Prostate gland (tissue), 2 donors: ENCODE measurements at regions not wholly inside any gene's neighbourhood (a gene's known extent, or its start where the extent isn't known, plus 50 kb on each side); places are given as distances from the start of the nearest gene placed in this dataset.

ENCODE experiments used
- DNase-seq: peaks from one replicate; pipeline ENCODE4 v3.0.0-alpha.2; 2019; ENCODE audit warnings: low spot score
- H3K27ac ChIP-seq, 2 donors: fragments of 200-600 bp; sonication (generic); 2 replicates each; pipeline ENCODE4 v1.5.1; 2017 to 2019
- H3K27me3 ChIP-seq: fragments of 200-600 bp; sonication (generic); replicated peaks from 2 replicates; pipeline ENCODE4 v1.5.1; 2019; ENCODE audit not compliant: insufficient read depth
- H3K36me3 ChIP-seq, 2 donors: fragments of 200-600 bp; sonication (generic); 1 replicate in 1 of 2; 2 replicates in 1 of 2; pipeline versions ENCODE4 v1.5.1 to v1.8.1; 2017 to 2019
- H3K4me1 ChIP-seq: fragments of 200-600 bp; sonication (generic); replicated peaks from 2 replicates; pipeline ENCODE4 v1.5.1; 2019
- H3K4me3 ChIP-seq, 2 donors: fragments of 200-600 bp; sonication (generic); 2 replicates each; pipeline ENCODE4 v1.5.1; 2017 to 2019
- H3K9me3 ChIP-seq: fragments of 200-600 bp; sonication (generic); 2 replicates; pipeline ENCODE4 v1.5.1; 2017
- POLR2A ChIP-seq: fragments of 450-650 bp; IDR thresholded peaks from one replicate; pipeline ENCODE4 v1.6.1; 2016; ENCODE audit warnings: antibody characterized with exemption, mild to moderate bottlenecking
- POLR2AphosphoS5 ChIP-seq: sonication (generic); formaldehyde crosslinking; IDR thresholded peaks from one replicate; pipeline ENCODE4 v1.6.1; 2017; ENCODE audit warnings: antibody characterized with exemption
- WGBS: methylation state at CpG from one replicate; pipeline ENCODE4 v1.1.5; 2018; 5-methylcytosine and 5-hydroxymethylcytosine counted together
- intact Hi-C: fragments of 100-400 bp; cut with DNase I; formaldehyde crosslinking; loops from one replicate; pipeline ENCODE4 v1.14.2; 2022
- TF ChIP-seq, protein P1 (sequence below), 4 experiments: fragments of 200-600 bp in 2 of 4; fragments of 450-650 bp in 2 of 4; sonication (generic) in 2 of 4; IDR thresholded peaks; 1 replicate in 3 of 4; 2 replicates in 1 of 4; pipeline ENCODE4 v1.5.1; 2016 to 2019; ENCODE audit warnings: antibody characterized with exemption in 4 of 4, mild to moderate bottlenecking in 2 of 4, moderate library complexity in 2 of 4

DNA sequence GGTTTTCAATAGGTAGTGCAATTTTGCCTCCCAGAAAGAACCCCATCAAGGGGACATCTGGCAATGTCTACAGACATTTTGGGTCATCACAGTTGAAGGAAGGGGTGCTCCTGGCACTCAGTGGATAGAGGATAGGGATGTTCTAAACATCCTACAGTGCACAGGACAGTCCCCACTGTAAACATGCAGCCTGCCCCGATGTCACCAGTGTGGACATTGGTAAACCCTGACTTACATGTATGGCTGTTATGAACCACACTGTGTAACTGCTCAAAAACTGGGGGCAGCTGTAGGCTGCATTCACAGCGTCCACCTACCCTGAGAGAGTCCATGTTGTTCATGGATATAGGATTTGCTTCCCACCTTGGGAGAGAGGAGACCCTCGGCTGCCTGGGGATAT lies 79.3 kb upstream of the FOXQ1 start:
- H3K27ac ChIP-seq: no peak overlapping the region
- no peaks in the 10 kb centered on the region for H3K4me1 ChIP-seq
- TF ChIP-seq, protein P1, sequence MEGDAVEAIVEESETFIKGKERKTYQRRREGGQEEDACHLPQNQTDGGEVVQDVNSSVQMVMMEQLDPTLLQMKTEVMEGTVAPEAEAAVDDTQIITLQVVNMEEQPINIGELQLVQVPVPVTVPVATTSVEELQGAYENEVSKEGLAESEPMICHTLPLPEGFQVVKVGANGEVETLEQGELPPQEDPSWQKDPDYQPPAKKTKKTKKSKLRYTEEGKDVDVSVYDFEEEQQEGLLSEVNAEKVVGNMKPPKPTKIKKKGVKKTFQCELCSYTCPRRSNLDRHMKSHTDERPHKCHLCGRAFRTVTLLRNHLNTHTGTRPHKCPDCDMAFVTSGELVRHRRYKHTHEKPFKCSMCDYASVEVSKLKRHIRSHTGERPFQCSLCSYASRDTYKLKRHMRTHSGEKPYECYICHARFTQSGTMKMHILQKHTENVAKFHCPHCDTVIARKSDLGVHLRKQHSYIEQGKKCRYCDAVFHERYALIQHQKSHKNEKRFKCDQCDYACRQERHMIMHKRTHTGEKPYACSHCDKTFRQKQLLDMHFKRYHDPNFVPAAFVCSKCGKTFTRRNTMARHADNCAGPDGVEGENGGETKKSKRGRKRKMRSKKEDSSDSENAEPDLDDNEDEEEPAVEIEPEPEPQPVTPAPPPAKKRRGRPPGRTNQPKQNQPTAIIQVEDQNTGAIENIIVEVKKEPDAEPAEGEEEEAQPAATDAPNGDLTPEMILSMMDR (IDR thresholded peaks at IDR 0.05): no peak
- TF ChIP-seq POLR2AphosphoS5 (no peak), POLR2A (no peak)
- 98% methylated on average over 3 of the region's 3 CpGs for WGBS
- no peaks in the 10 kb centered on the region for H3K36me3 ChIP-seq
- no peak overlapping the region for H3K4me3 ChIP-seq
- no peak for DNase-seq
- no peaks in the 10 kb centered on the region for H3K27me3 ChIP-seq
- H3K9me3 ChIP-seq: no peaks in the 10 kb centered on the region
- intact Hi-C loops: no loop called here

DNA sequence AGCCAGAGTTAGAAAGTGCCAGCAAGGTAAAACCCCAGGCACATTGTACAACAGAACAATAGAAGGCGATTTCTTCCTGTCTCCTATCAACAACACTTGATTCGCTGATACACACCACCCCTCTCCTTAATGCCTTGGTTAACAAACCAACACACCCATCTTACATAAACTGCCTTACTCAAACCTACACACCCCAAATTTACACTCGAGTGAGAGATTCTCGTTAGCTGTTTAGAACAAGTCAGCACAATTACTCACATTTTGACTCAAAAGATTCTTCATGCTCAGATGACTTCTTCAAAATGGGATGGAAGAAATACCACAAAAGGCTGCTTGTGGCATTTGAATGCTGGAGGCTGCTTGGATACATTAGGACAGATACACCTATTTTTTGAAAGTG lies 80.0 kb upstream of the FOXQ1 start:
- H3K4me3 ChIP-seq: no peak overlapping the region
- no peak for DNase-seq
- TF ChIP-seq POLR2AphosphoS5 (no peak), POLR2A (no peak)
- TF ChIP-seq, protein P1 (IDR thresholded peaks at IDR 0.05): no peak
- WGBS: 78% methylated on average over 4 of the region's 4 CpGs
- H3K9me3 ChIP-seq: no peaks in the 10 kb centered on the region
- intact Hi-C loops: no loop called here
- no peaks in the 10 kb centered on the region for H3K27me3 ChIP-seq
- no peak overlapping the region for H3K27ac ChIP-seq
- H3K4me1 ChIP-seq: no peaks in the 10 kb centered on the region
- H3K36me3 ChIP-seq: no peaks in the 10 kb centered on the region

DNA sequence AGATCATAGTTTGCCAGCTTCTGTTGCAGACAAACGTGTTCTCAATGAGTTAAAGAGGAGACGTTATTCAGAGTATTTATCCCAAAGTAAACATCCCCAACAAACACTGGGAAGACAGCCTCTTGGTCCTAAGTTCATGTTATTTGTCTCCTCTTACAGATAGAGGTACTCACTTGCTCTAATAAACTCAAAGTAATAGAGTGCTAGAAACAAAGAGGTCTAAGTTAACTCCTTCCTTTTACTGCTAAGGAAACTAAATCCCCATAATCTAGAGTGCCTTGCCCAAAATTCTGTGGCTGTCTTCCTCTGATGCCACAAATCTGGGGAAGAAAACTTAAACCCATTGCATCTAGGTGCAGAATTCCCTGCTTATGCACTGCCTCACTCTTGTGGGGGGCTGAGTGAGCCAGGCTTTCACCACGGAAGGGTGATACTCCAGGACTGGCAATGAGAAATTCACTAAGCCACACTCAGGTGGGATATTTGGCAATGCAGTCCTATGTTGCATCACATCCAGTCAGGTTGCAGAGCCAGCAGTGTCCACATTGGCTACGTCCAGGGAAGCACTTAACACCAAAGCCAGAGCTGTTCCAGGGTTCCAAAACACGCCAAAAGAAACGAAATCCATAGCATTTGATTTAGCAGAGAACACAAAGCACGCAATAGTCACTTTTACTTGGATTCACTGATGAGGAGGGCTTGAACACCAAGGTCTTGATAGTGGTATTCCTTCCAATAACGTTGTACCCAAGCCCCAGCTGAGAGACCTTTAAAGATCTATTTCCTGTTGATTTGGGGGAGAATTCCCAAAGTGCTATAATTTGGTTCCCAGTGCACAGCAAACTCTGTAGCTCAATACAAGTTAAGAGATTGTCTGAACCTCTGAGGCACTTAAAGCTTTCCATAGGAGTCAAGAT lies 81.0 kb upstream of the FOXQ1 start:
- Histone ChIP-seq H3K36me3 (no peaks in the 10 kb centered on the region), H3K4me3 (no peak overlapping the region), H3K27me3 (no peaks in the 10 kb centered on the region), H3K9me3 (no peaks in the 10 kb centered on the region), H3K27ac (no peak overlapping the region), H3K4me1 (no peaks in the 10 kb centered on the region)
- intact Hi-C loops: no loop called here
- TF ChIP-seq POLR2A (no peak), POLR2AphosphoS5 (no peak)
- TF ChIP-seq, protein P1 (IDR thresholded peaks at IDR 0.05): no peak
- WGBS: 57% methylated on average over 8 of the region's 8 CpGs
- no peak for DNase-seq

DNA sequence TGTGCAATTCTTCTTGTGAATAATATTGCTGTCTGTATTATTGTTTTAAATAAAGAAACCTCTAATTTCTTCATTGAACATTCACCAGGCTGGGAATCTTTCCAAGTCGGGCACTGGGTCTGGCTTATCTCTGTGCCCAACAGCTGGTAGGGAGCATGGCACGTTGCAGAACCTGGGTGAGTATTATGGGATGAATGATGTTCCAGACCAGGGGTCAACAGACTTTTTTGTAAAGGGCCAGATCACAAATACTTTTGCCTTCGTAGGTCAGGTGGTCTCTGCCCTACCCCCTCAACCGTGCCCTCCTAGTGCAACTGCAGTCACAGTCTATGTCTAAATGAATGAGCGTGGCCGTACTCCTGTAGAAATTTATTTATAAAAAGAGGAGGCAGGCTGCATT lies 81.6 kb upstream of the FOXQ1 start:
- Histone ChIP-seq H3K9me3 (no peaks in the 10 kb centered on the region), H3K4me1 (no peaks in the 10 kb centered on the region), H3K4me3 (no peak overlapping the region), H3K27me3 (no peaks in the 10 kb centered on the region), H3K36me3 (no peaks in the 10 kb centered on the region), H3K27ac (no peak overlapping the region)
- no peak for DNase-seq
- intact Hi-C loops: no loop called here
- TF ChIP-seq POLR2A (no peak), POLR2AphosphoS5 (no peak)
- TF ChIP-seq, protein P1 (IDR thresholded peaks at IDR 0.05): no peak
- WGBS: 66% methylated on average over 6 of the region's 6 CpGs

DNA sequence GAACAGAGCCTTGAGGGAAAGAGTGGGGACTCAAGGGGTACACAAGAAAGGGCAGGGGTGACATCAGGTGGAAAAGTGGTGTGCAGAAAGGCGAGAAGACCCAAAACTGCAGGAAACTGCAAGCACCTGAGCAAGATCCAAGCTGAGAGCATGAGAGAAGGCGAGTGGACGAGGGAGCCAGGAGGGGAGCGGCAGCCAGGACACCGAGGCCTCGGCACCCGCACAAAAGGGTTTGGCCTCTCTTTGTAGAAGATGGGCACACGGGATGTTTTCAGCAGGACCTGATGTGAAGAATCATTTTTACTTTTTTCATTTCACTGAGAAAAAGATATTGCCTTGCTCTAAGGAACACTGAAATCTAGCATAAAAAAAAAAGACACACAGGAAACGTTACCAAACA lies 82.1 kb upstream of the FOXQ1 start:
- TF ChIP-seq POLR2A (no peak), POLR2AphosphoS5 (no peak)
- TF ChIP-seq, protein P1 (IDR thresholded peaks at IDR 0.05): no peak
- H3K36me3 ChIP-seq: no peaks in the 10 kb centered on the region
- 80% methylated on average over 9 of the region's 9 CpGs for WGBS
- no peaks in the 10 kb centered on the region for H3K27me3 ChIP-seq
- DNase-seq: no peak
- intact Hi-C loops: no loop called here
- no peak overlapping the region for H3K4me3 ChIP-seq
- no peak overlapping the region for H3K27ac ChIP-seq
- H3K4me1 ChIP-seq: no peaks in the 10 kb centered on the region
- no peaks in the 10 kb centered on the region for H3K9me3 ChIP-seq
